ENCODE measurements at regions not wholly inside any gene's neighbourhood (a gene's known extent, or its start where the extent isn't known, plus 50 kb on each side); places are given as distances from the start of the nearest gene placed in this dataset.
"Not testable (repeated sequence)": the region's sequence is repeated elsewhere in the genome, so short reads cannot be mapped to it uniquely, and the experiment has no call there.

DNA sequence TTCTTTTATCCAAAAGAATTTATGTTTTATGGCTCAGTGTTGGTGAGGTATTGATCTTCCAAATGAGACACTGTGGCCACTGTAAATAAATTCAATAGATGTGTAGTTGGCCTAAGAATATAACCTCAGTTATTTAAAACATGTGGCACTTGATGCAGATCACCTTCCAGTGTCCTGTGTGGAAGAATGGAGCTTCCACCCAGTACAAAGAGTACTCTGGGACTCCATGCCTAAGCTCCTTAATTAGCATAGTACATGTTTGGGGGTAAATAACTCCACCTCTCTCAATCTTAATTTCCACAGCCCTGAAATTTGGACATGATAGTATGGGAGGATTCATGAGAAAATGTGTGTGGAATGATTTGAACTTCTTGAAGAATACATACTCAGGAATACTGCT is 105.7 kb downstream of the SPDYE17 start:
- not testable (repeated sequence) for DNase-seq (ENCODE audit: low spot score)

DNA sequence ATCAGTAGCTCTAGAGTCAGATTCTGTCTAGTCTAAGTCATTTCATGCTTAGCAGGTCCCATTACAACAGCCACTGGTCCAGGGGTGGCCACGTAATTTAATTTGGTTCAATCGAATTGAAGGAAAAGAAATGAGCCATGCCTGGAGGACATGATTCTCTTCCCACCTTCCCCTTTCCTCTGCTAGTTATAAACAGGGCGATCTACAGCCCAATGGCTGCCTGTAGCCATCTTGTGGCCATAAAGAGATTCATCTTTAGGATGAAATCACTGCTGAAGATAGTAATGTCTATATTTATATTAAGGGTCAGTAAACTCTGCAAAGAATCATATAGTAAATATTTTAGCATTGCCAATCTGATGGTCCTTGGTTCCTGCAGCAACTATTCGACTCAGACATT is 107.4 kb downstream of the SPDYE17 start:
- peak; percentile 61 for DNase-seq (ENCODE audit: low spot score)

- not testable (repeated sequence) for DNase-seq (ENCODE audit: low spot score)
Measured at GRCh38 chr7:76918619-76919018, 113.5 kb downstream of the SPDYE17 start.

- not testable (repeated sequence) for DNase-seq (ENCODE audit: low spot score)
Measured at GRCh38 chr7:76914361-76914760, 117.8 kb downstream of the SPDYE17 start.

DNA sequence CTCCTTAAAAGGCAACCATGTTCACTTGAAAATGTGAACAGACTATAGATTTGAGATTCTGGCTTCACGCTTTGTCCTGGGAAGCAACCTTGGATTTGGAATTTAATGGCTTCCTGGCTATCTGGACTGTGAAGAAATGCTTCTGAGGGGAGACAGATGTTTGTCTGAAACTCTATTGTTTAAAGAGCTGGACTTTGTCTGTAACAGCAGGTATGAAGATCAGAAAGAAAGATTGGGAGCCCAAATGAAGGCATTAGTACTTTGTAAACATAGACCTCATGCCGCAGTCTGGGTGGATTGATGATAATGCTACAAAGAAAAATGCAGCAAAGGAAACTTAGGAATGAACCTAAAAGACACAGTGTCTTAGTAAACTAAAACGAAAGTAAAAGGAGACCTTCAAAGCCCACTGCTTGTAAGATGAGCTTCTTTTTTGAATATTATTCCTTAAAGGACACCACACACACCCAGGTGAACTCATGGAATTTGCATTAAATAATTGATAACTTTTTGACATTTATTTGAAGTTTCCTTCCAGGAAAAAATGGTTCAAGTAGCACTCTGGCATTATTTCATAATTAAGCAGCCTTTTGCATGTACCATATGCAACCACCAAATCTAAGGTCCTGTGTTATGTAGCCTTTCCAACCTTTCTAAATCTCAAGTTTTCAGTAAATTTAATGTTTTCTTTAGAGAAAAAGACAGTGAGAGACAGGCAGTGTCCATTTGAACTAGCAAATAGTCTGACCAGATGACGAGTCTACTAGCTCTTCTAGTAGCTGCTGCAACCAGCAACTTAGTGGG is 119.9 kb downstream of the SPDYE17 start:
- DNase-seq (ENCODE audit: low spot score), result not testable (repeated sequence)

GRCh38 chr7:76904688-76905087 is 127.5 kb downstream of the SPDYE17 start:
- DNase-seq (ENCODE audit: low spot score), result not testable (repeated sequence)

- DNase-seq (ENCODE audit: low spot score), result not testable (repeated sequence)
Measured at GRCh38 chr7:76901944-76902710, 130.0 kb downstream of the SPDYE17 start.

GRCh38 chr7:76898807-76899206 is 133.4 kb downstream of the SPDYE17 start:
- not testable (repeated sequence) for DNase-seq (ENCODE audit: low spot score)

GRCh38 chr7:76897007-76897406 is 135.2 kb downstream of the SPDYE17 start:
- DNase-seq (ENCODE audit: low spot score), result not testable (repeated sequence)

DNA sequence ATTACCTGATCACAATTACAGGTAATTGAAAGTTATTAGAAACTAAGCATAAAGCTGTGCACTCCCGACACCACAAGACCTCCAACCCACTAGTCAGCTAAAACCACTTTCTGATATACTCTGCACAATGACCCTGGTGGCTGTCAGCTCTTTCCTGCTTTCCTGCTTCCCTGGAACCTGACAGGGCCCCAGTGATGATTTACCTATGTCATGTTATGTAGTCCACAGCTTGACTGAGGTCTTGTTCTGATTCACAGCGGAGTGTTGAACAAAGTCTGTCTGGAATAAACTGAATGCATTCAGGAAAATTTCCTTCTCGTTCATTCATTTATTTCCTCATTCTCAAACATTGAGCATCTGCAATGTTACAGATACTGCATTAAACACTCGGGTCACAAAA is 136.5 kb downstream of the SPDYE17 start:
- DNase-seq (ENCODE audit: low spot score), result not testable (repeated sequence)

GRCh38 chr7:76891771-76892170 is 140.4 kb downstream of the SPDYE17 start:
- DNase-seq (ENCODE audit: low spot score), result not testable (repeated sequence)

- DNase-seq (ENCODE audit: low spot score), result not testable (repeated sequence)
Measured at GRCh38 chr7:76879733-76880288, 152.3 kb downstream of the SPDYE17 start.

DNA sequence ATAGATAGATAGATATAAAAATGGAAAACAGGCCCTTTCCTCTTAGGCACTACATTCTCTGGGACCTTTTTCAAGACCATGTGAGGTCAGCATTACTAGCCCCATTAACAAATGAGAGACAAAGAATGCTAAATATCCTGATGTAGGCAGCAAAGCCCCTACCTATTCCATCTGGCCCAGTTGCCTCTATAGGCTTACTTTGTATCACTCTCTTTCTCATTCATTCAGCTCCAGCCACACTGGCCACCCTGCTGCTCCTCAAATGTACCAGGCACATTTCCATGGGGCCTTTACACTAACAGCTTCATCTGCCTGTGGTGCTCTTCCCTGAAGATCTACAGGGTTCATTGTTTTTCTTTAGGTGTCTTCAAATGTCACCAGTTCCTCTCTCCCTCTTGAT is 156.4 kb downstream of the SPDYE17 start:
- not testable (repeated sequence) for DNase-seq (ENCODE audit: low spot score)

GRCh38 chr7:76870504-76870808 is 161.7 kb downstream of the SPDYE17 start:
- DNase-seq (ENCODE audit: low spot score), result not testable (repeated sequence)

DNA sequence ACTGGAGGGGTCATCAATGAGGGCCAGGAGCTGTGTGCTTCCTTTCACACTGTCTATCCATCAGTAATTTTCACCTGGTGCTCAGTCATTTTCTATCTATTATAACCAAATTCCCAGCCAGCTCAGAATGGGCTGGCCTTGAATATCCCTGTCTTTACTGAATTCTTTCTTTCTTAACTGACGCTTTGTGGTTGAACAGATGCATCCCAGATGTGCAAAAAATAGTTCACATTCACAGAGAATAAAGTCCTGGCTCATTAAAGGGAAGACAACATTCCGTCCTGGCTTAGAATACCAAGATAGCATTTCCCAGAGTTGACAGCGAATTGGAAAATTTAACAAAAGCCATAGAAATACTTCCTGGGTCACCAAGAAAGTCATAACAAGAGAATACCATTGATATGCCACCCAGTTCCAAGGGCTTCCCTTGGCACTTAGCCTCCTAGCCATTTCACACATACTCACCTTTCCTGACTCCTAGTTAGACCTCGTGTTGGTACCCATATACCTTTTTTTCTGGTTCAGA is 164.7 kb downstream of the SPDYE17 start:
- DNase-seq (ENCODE audit: low spot score), result not testable (repeated sequence)

GRCh38 chr7:76863150-76863773 is 168.9 kb downstream of the SPDYE17 start:
- DNase-seq (ENCODE audit: low spot score), result not testable (repeated sequence)

DNA sequence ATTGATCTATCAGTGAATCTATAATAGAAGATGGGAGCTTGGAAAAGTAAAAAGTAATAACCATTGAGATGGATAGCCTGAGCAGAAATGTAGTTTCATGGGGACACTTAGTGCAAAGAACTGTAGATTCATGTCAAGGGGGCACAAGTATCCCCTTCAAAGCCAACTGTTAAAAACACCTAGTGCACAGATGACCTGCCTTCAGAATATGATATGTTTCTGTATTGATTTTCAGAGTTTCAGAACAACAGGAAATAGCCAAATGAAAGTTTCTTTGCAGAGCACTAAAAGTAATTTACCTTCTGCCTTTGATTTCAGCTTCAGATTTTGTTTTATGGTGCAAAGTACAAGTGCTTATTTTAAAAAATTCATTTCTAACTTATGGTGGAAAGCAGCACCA is 169.9 kb downstream of the SPDYE17 start:
- DNase-seq (ENCODE audit: low spot score), result not testable (repeated sequence)

DNA sequence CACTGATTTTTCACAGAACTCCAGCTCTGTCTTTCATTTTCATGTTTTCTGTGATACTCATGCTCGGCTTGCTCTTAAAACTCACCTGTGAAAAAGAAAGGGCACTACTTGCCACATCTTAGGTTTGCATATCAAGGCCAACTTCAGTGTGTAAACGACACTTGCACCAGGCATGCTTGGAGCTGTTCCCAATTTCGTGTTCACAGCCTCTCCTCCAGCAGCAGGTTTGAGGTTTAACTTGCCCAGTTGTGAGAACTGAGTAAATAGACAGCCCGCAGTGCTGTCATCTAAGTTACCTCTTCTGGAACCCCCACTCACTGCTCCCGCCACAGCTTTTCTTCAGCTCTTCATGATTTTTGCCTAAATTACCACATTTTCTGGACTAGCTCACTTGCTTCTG is 172.2 kb downstream of the SPDYE17 start:
- not testable (repeated sequence) for DNase-seq (ENCODE audit: low spot score)

- DNase-seq (ENCODE audit: low spot score), result not testable (repeated sequence)
Measured at GRCh38 chr7:76854631-76855030, 177.5 kb downstream of the SPDYE17 start.

GRCh38 chr7:76852787-76853584 is 179.2 kb downstream of the SPDYE17 start:
- not testable (repeated sequence) for DNase-seq (ENCODE audit: low spot score)

- DNase-seq (ENCODE audit: low spot score), result not testable (repeated sequence)
Measured at GRCh38 chr7:76852362-76852761, 179.8 kb downstream of the SPDYE17 start.
